ENCODE measurements at regions not wholly inside any gene's neighbourhood (a gene's known extent, or its start where the extent isn't known, plus 50 kb on each side); places are given as distances from the start of the nearest gene placed in this dataset.

- TF ChIP-seq CTCF (IDR thresholded peaks at IDR 0.05) (no peak), EP300 (IDR thresholded peaks at IDR 0.05) (no peak), POLR2A (IDR thresholded peaks at IDR 0.05) (no peak)
These were observed 124.0 kb downstream of the CRYAA start for GRCh38 chr21:43292866-43293142.
